ENCODE measurements at regions not wholly inside any gene's neighbourhood (a gene's known extent, or its start where the extent isn't known, plus 50 kb on each side); places are given as distances from the start of the nearest gene placed in this dataset.
"Not testable (repeated sequence)": the region's sequence is repeated elsewhere in the genome, so short reads cannot be mapped to it uniquely, and the experiment has no call there.

DNA sequence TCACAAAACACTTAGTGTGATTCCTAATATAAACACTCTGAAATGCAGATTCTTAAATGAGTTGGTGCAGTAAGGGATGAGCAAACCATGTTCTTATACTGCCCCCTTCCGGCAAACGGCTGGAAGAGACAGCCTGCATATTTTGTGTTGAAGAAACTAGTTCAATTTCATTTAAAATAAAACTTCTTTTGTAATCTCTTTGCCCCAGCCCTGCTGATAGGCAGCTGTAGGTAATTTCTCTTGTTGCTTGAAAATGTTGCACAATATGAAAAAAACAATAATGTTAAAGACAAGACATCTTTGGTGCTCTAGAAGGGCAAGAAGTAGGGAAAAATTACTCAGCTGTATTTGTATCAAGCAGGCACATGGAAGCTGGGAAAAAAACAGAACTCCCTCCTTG is 89.7 kb upstream of the CCNG1 start:
- Histone ChIP-seq H3K4me2 (ENCODE audit: low read depth, low read length, poor library complexity, severe bottlenecking) (no peak overlapping the region), H4K20me1 (ENCODE audit: low read depth, low read length) (no peaks in the 10 kb centered on the region), H3F3A (ENCODE audit: insufficient read depth) (no peaks in the 10 kb centered on the region), H2AFZ (ENCODE audit: low read depth, low read length, severe bottlenecking) (no peak overlapping the region), H3K27ac (ENCODE audit: low read depth, low read length) (no peak overlapping the region), H3K36me3 (ENCODE audit: low read length) (no peaks in the 10 kb centered on the region), H3K9me2 (replicated peaks; ENCODE audit: insufficient read depth, low read length) (no peaks in the 10 kb centered on the region), H3K4me3 (ENCODE audit: insufficient read depth, low read length, poor library complexity, severe bottlenecking) (no peak overlapping the region), H3K9ac (ENCODE audit: low read length) (no peak overlapping the region), H3K79me2 (ENCODE audit: insufficient read depth, low read length) (no peaks in the 10 kb centered on the region), H3K27me3 (ENCODE audit: low read length) (no peaks in the 10 kb centered on the region), H3K9me3 (ENCODE audit: insufficient read depth, low read length) (no peaks in the 10 kb centered on the region)
- no peak for TF ChIP-seq EZH2phosphoT487 (conservative IDR thresholded peaks at IDR 0.05; ENCODE audit: low read length)
- TF ChIP-seq, protein P1, sequence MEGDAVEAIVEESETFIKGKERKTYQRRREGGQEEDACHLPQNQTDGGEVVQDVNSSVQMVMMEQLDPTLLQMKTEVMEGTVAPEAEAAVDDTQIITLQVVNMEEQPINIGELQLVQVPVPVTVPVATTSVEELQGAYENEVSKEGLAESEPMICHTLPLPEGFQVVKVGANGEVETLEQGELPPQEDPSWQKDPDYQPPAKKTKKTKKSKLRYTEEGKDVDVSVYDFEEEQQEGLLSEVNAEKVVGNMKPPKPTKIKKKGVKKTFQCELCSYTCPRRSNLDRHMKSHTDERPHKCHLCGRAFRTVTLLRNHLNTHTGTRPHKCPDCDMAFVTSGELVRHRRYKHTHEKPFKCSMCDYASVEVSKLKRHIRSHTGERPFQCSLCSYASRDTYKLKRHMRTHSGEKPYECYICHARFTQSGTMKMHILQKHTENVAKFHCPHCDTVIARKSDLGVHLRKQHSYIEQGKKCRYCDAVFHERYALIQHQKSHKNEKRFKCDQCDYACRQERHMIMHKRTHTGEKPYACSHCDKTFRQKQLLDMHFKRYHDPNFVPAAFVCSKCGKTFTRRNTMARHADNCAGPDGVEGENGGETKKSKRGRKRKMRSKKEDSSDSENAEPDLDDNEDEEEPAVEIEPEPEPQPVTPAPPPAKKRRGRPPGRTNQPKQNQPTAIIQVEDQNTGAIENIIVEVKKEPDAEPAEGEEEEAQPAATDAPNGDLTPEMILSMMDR (IDR thresholded peaks at IDR 0.05; ENCODE audit: insufficient read depth, low read length, poor library complexity, severe bottlenecking), result peak; percentile 85

GRCh38 chr5:163350083-163350482 is 87.3 kb upstream of the CCNG1 start:
- Histone ChIP-seq H4K20me1 (ENCODE audit: low read depth, low read length) (no peaks in the 10 kb centered on the region), H2AFZ (ENCODE audit: low read depth, low read length, severe bottlenecking) (no peak overlapping the region), H3K9me2 (replicated peaks; ENCODE audit: insufficient read depth, low read length) (no peaks in the 10 kb centered on the region), H3K79me2 (ENCODE audit: insufficient read depth, low read length) (no peaks in the 10 kb centered on the region), H3K9me3 (ENCODE audit: insufficient read depth, low read length) (no peaks in the 10 kb centered on the region), H3K4me3 (ENCODE audit: insufficient read depth, low read length, poor library complexity, severe bottlenecking) (no peak overlapping the region), H3K4me2 (ENCODE audit: low read depth, low read length, poor library complexity, severe bottlenecking) (no peak overlapping the region), H3K27me3 (ENCODE audit: low read length) (no peaks in the 10 kb centered on the region), H3F3A (ENCODE audit: insufficient read depth) (no peaks in the 10 kb centered on the region), H3K36me3 (ENCODE audit: low read length) (no peaks in the 10 kb centered on the region), H3K27ac (ENCODE audit: low read depth, low read length) (no peak overlapping the region), H3K9ac (ENCODE audit: low read length) (no peak overlapping the region)
- no peak for TF ChIP-seq EZH2phosphoT487 (conservative IDR thresholded peaks at IDR 0.05; ENCODE audit: low read length)
- TF ChIP-seq, protein P1 (IDR thresholded peaks at IDR 0.05; ENCODE audit: insufficient read depth, low read length, poor library complexity, severe bottlenecking), result no peak

- Histone ChIP-seq H2AFZ (ENCODE audit: low read depth, low read length, severe bottlenecking) (no peak overlapping the region), H3K9ac (ENCODE audit: low read length) (no peak overlapping the region), H3F3A (ENCODE audit: insufficient read depth) (no peaks in the 10 kb centered on the region), H3K4me2 (ENCODE audit: low read depth, low read length, poor library complexity, severe bottlenecking) (no peak overlapping the region), H3K4me3 (ENCODE audit: insufficient read depth, low read length, poor library complexity, severe bottlenecking) (no peak overlapping the region), H3K79me2 (ENCODE audit: insufficient read depth, low read length) (no peaks in the 10 kb centered on the region), H3K36me3 (ENCODE audit: low read length) (no peaks in the 10 kb centered on the region), H3K27me3 (ENCODE audit: low read length) (no peaks in the 10 kb centered on the region), H3K9me3 (ENCODE audit: insufficient read depth, low read length) (no peaks in the 10 kb centered on the region), H3K9me2 (replicated peaks; ENCODE audit: insufficient read depth, low read length) (no peaks in the 10 kb centered on the region), H4K20me1 (ENCODE audit: low read depth, low read length) (no peaks in the 10 kb centered on the region), H3K27ac (ENCODE audit: low read depth, low read length) (no peak overlapping the region)
- TF ChIP-seq, protein P1 (IDR thresholded peaks at IDR 0.05; ENCODE audit: insufficient read depth, low read length, poor library complexity, severe bottlenecking), result no peak
- TF ChIP-seq EZH2phosphoT487 (conservative IDR thresholded peaks at IDR 0.05; ENCODE audit: low read length), result no peak
These were observed 84.9 kb upstream of the CCNG1 start for GRCh38 chr5:163352531-163352930.

GRCh38 chr5:163355811-163356210 is 81.6 kb upstream of the CCNG1 start:
- not testable (repeated sequence) for H3K79me2 ChIP-seq (ENCODE audit: insufficient read depth, low read length); H3K9ac ChIP-seq (ENCODE audit: low read length); H3K4me3 ChIP-seq (ENCODE audit: insufficient read depth, low read length, poor library complexity, severe bottlenecking); H4K20me1 ChIP-seq (ENCODE audit: low read depth, low read length); H3K27ac ChIP-seq (ENCODE audit: low read depth, low read length); H3K9me3 ChIP-seq (ENCODE audit: insufficient read depth, low read length); H3K9me2 ChIP-seq (replicated peaks; ENCODE audit: insufficient read depth, low read length); H3K27me3 ChIP-seq (ENCODE audit: low read length); H3F3A ChIP-seq (ENCODE audit: insufficient read depth); H3K4me2 ChIP-seq (ENCODE audit: low read depth, low read length, poor library complexity, severe bottlenecking); H2AFZ ChIP-seq (ENCODE audit: low read depth, low read length, severe bottlenecking); H3K36me3 ChIP-seq (ENCODE audit: low read length)

Measured in SU-DHL-6 (cell line).